SU-DHL-6 (cell line): ENCODE measurements at regions not wholly inside any gene's neighbourhood (a gene's known extent, or its start where the extent isn't known, plus 50 kb on each side); places are given as distances from the start of the nearest gene placed in this dataset.

ENCODE experiments used
- EZH2phosphoT487 ChIP-seq: fragments of 200-600 bp; sonication (generic), shearing (Covaris generic); conservative IDR thresholded peaks from 2 replicates; pipeline ENCODE4 v1.6.1; 2018; ENCODE audit warnings: mild to moderate bottlenecking, antibody characterized with exemption, low read length, moderate library complexity, mixed read lengths
- TF ChIP-seq, protein P1 (sequence below): fragments of 200-600 bp; sonication (generic); IDR thresholded peaks from one replicate; pipeline ENCODE4 v1.5.1; 2017; ENCODE audit warnings: antibody characterized with exemption, mild to moderate bottlenecking, low read length, moderate library complexity; ENCODE audit not compliant: insufficient read depth, poor library complexity, severe bottlenecking

DNA sequence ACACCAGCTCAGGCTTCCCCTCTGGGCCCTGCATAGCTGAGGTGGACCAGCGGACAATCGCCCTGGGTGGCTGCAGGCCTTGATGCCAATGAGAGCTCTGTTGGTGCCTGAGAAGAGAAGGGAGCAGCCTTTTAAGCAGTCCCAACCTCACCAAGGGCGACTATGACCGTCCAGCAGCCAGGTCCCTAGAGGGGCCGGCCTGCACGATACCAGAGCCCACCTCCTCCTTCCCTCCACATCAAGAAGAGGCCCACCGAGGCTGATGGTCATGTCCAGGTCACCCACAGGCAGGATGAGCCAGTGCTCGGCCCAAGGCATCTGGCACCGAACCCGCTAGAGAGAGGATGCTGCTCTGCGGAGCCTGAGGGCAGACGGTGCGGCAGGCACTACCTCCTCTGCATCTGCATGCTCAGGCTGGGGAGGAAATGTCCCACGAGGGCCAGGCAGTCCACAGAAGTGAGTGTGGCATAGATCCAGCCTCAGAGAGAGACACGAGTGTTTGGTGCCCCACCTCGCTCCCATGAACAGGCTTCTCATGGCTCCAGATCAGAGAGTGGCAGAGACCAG lies 219.4 kb downstream of the TUBA3C start:
- TF ChIP-seq, protein P1, sequence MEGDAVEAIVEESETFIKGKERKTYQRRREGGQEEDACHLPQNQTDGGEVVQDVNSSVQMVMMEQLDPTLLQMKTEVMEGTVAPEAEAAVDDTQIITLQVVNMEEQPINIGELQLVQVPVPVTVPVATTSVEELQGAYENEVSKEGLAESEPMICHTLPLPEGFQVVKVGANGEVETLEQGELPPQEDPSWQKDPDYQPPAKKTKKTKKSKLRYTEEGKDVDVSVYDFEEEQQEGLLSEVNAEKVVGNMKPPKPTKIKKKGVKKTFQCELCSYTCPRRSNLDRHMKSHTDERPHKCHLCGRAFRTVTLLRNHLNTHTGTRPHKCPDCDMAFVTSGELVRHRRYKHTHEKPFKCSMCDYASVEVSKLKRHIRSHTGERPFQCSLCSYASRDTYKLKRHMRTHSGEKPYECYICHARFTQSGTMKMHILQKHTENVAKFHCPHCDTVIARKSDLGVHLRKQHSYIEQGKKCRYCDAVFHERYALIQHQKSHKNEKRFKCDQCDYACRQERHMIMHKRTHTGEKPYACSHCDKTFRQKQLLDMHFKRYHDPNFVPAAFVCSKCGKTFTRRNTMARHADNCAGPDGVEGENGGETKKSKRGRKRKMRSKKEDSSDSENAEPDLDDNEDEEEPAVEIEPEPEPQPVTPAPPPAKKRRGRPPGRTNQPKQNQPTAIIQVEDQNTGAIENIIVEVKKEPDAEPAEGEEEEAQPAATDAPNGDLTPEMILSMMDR, result no peak
- no peak for TF ChIP-seq EZH2phosphoT487
